Endothelial cell of umbilical vein (primary cell): ENCODE measurements at regions not wholly inside any gene's neighbourhood (a gene's known extent, or its start where the extent isn't known, plus 50 kb on each side); places are given as distances from the start of the nearest gene placed in this dataset.

Source experiments
- BruUV-seq: library from RNA; stranded (reverse); fragments of 400-500 nt; replicated peaks from 2 replicates; lab custom pipeline; 2021; lab: Mats Ljungman, UMichigan
- CTCF ChIA-PET: fragments of 300-600, 350-600 bp; sonication (Branson Sonifier 250); formaldehyde crosslinking; loops from one replicate; lab custom pipeline; 2021; ENCODE audit warnings: antibody characterized with exemption, inconsistent platforms; lab: Charles Lee
- POLR2A ChIA-PET: fragments of 300-600, 350-600 bp; sonication (Branson Sonifier 250); formaldehyde crosslinking; loops from one replicate; lab custom pipeline; 2021; ENCODE audit warnings: antibody characterized with exemption, inconsistent platforms; lab: Charles Lee
- DNase-seq: peaks from one replicate; pipeline ENCODE4 v3.0.0-alpha.2; 2011; ENCODE audit warnings: low read depth, low spot score
- FAIRE-seq: peaks from 2 replicates; lab custom pipeline; 2011; peaks lifted over from hg19 to GRCh38; lab: Jason Lieb, UNC
- H2AFZ ChIP-seq: 2 replicates; pipeline ENCODE4 v1.6.0; 2012; ENCODE audit warnings: low read depth, low read length, control low read depth, inconsistent platforms
- H3K27ac ChIP-seq: 2 replicates; pipeline ENCODE4 v1.5.1; 2011; ENCODE audit warnings: low read depth, mild to moderate bottlenecking, control low read depth, low read length, moderate library complexity; ENCODE audit not compliant: insufficient read depth
- H3K27me3 ChIP-seq, 2 experiments: 2 replicates each; pipeline versions ENCODE4 v1.6.0 to v1.6.1; 2011; ENCODE audit warnings: low read length in 2 of 2, mixed read lengths in 1 of 2; ENCODE audit not compliant: control insufficient read depth in 2 of 2, insufficient read depth in 2 of 2
- H3K36me3 ChIP-seq, 2 experiments: 2 replicates in 1 of 2; 3 replicates in 1 of 2; pipeline ENCODE4 v1.5.1; 2011; ENCODE audit warnings: low read length in 2 of 2, mild to moderate bottlenecking in 1 of 2, moderate library complexity in 1 of 2; ENCODE audit not compliant: control insufficient read depth in 2 of 2, insufficient read depth in 2 of 2; ENCODE audit errors: extremely low read depth in 1 of 2
- H3K4me1 ChIP-seq: 3 replicates; pipeline ENCODE4 v1.5.1; 2011; ENCODE audit warnings: mild to moderate bottlenecking, low read length; ENCODE audit not compliant: control insufficient read depth, insufficient read depth; ENCODE audit errors: extremely low read depth
- H3K4me2 ChIP-seq: 2 replicates; pipeline ENCODE4 v1.6.1; 2011; ENCODE audit warnings: low read length, control low read depth, mixed read lengths; ENCODE audit not compliant: insufficient read depth
- H3K4me3 ChIP-seq, 3 experiments: fragments of 200-600 bp in 1 of 3; sonication (generic), shearing (Covaris generic) in 1 of 3; replicated peaks in 1 of 3; 2 replicates each; pipeline ENCODE4 v1.5.1; 2011 to 2016; ENCODE audit warnings: control low read depth in 3 of 3, low read length in 3 of 3, mild to moderate bottlenecking in 2 of 3, inconsistent platforms in 1 of 3, low read depth in 1 of 3, moderate library complexity in 1 of 3; ENCODE audit not compliant: insufficient read depth in 1 of 3
- H3K79me2 ChIP-seq: 2 replicates; pipeline ENCODE4 v1.6.0; 2012; ENCODE audit warnings: low read length, inconsistent platforms; ENCODE audit not compliant: control insufficient read depth, insufficient read depth
- H3K9ac ChIP-seq: replicated peaks from 2 replicates; pipeline ENCODE3; 2011; ENCODE audit warnings: low read length, control low read depth; ENCODE audit not compliant: insufficient read depth; ENCODE audit errors: extremely low read depth
- H3K9me1 ChIP-seq: replicated peaks from 3 replicates; pipeline ENCODE4 v1.6.0; 2011; ENCODE audit warnings: mild to moderate bottlenecking, low read length; ENCODE audit not compliant: control insufficient read depth, insufficient read depth; ENCODE audit errors: extremely low read depth
- H3K9me3 ChIP-seq: replicated peaks from 2 replicates; pipeline ENCODE4 v1.5.1; 2012; ENCODE audit warnings: low read length, inconsistent platforms; ENCODE audit not compliant: control insufficient read depth, insufficient read depth
- H4K20me1 ChIP-seq: replicated peaks from 2 replicates; pipeline ENCODE3; 2011; ENCODE audit warnings: mild to moderate bottlenecking, low read length; ENCODE audit not compliant: control insufficient read depth, insufficient read depth; ENCODE audit errors: extremely low read depth
- CTCF ChIP-seq, 2 donors: IDR thresholded peaks; 1 replicate in 1 of 2; 2 replicates in 1 of 2; pipeline ENCODE4 v1.5.1; 2011; ENCODE audit warnings: low read length in 2 of 2, mild to moderate bottlenecking in 2 of 2, moderate library complexity in 2 of 2, control low read depth in 1 of 2, inconsistent platforms in 1 of 2, low read depth in 1 of 2; ENCODE audit not compliant: insufficient read depth in 1 of 2; ENCODE audit errors: extremely low read depth in 1 of 2
- FOS ChIP-seq: IDR thresholded peaks from 2 replicates; pipeline ENCODE4 v1.6.1; 2011; ENCODE audit warnings: mild to moderate bottlenecking, low read length, moderate library complexity, borderline replicate concordance; ENCODE audit not compliant: insufficient read depth
- GATA2 ChIP-seq: IDR thresholded peaks from 2 replicates; pipeline ENCODE4 v1.7.0; 2011; ENCODE audit warnings: low read depth, mild to moderate bottlenecking, moderate library complexity, mixed read lengths, low read length; ENCODE audit not compliant: insufficient read length, insufficient read depth
- JUN ChIP-seq: IDR thresholded peaks from 2 replicates; pipeline ENCODE4 v1.6.1; 2011; ENCODE audit warnings: borderline replicate concordance, low read depth; ENCODE audit not compliant: insufficient read length, insufficient read depth
- POLR2A ChIP-seq: IDR thresholded peaks from 2 replicates; pipeline ENCODE4 v1.6.1; 2012; ENCODE audit warnings: low read depth, mild to moderate bottlenecking, control low read depth, low read length
- POLR2AphosphoS5 ChIP-seq: IDR thresholded peaks from 2 replicates; pipeline ENCODE4 v1.6.1; 2012; ENCODE audit warnings: low read depth, mild to moderate bottlenecking, control low read depth, low read length, moderate library complexity; ENCODE audit not compliant: insufficient read depth
- dilution Hi-C: fragments of 300-500 bp; cut with MboI; formaldehyde crosslinking; loops from one replicate; pipeline ENCODE4 v1.15.0; 2019; ENCODE audit warnings: low sequenced_read_pairs; ENCODE audit not compliant: extremely low pct_ligation_motif_present
- intact Hi-C: fragments of 100-400 bp; cut with micrococcal nuclease; formaldehyde crosslinking; loops from one replicate; pipeline ENCODE4 v1.10.0; 2022

DNA sequence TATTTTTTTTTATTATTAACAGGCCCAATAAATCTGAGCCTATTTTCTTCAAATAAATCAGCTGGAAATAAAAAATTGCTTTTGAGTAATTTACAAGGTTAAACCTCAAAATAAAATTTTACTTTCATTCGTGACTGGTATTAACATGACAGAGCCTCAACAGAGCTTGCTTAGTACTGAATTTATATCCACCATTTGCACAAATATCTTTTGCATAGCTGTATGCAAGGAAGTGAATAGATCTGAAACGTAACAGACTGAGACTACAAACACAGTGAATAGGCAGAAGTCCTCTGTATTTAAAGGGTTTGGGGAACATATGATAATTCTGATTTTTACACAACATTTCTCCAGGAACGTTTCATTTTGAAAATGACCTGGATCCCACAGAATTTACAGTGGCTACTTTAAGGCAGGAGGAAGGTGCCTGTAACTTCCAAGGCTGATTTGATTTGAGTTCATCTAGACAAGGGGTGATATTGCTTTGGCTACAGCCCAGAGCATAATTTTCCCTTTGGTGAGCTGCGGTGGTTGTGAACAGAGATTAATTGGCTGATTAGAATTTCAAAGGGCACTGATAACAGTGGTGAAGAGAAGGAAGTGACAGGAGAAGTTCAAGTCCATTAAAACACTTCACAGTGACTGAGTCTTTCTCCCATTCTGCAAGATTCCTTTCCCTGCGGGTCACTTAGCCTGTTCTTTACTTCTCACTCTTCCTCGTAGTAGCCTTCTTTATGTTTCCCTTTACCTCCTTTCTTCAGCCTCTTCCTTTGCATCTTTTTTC, 121.2 kb upstream of the SASH1 start:
- TF ChIP-seq JUN, result no peak
- no peak for TF ChIP-seq CTCF (IDR thresholded peaks at IDR 0.05; ENCODE audit: extremely low read depth in 1 of 2, insufficient read depth in 1 of 2, low read depth in 1 of 2, low read length in 2 of 2)
- TF ChIP-seq POLR2AphosphoS5, result no peak
- TF ChIP-seq POLR2A, result no peak
- peak; percentile 47 for TF ChIP-seq GATA2
- TF ChIP-seq FOS, result no peak
- dilution Hi-C loops, result no loop called here
- no TSS peak for BruUV-seq
- Histone ChIP-seq H2AFZ (peak overlapping the region; percentile 49), H3K9me3 (no peaks in the 10 kb centered on the region), H4K20me1 (no peaks in the 10 kb centered on the region), H3K4me1 (no peaks in the 10 kb centered on the region), H3K4me3 (no peak overlapping the region), H3K9ac (no peak overlapping the region), H3K4me2 (no peak overlapping the region), H3K9me1 (no peaks in the 10 kb centered on the region), H3K79me2 (no peaks in the 10 kb centered on the region), H3K27me3 (no peaks in the 10 kb centered on the region), H3K27ac (no peak overlapping the region), H3K36me3 (no peaks in the 10 kb centered on the region)
- FAIRE-seq (no peak), DNase-seq (no peak)
- CTCF ChIA-PET, result interaction anchor here (0.5 to 1.0 kb wide), 2 partner anchors 52 to 714 kb away, joined by 3 read pairs; no protein-coding TSS in a partner anchor
- intact Hi-C loops, result no loop called here
- POLR2A ChIA-PET, result interaction anchor here (0.5 kb wide), 1 partner anchor 39 kb away, joined by 3 read pairs; no protein-coding TSS in a partner anchor
